CD4-positive, alpha-beta T cell treated with Interleukin-6 for 4 hours (primary cell): ENCODE measurements at regions not wholly inside any gene's neighbourhood (a gene's known extent, or its start where the extent isn't known, plus 50 kb on each side); places are given as distances from the start of the nearest gene placed in this dataset.

Experiments
- DNase-seq: peaks from one replicate; pipeline ENCODE4 v3.0.0-alpha.2; 2020; ENCODE audit warnings: mixed read lengths

DNA sequence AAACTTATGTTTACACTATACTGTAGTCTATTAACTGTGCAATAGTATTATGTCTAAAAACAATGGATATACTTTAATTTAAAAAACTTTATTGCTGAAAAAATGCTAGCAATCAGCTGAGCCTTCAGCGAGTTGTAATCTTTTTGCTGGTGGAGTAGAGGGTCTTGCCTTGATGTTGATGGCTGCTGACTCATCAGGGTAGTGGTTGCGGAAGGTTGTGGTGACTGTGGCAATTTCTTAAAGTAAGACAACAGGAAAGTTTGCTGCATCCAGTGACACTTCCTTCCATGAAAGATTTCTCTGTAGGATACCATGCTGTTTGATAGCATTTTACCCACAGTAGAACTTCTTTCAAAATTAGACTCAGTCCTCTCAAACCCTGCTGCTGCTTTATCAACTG lies 234.7 kb upstream of the CSF3R start:
- DNase-seq: no peak

DNA sequence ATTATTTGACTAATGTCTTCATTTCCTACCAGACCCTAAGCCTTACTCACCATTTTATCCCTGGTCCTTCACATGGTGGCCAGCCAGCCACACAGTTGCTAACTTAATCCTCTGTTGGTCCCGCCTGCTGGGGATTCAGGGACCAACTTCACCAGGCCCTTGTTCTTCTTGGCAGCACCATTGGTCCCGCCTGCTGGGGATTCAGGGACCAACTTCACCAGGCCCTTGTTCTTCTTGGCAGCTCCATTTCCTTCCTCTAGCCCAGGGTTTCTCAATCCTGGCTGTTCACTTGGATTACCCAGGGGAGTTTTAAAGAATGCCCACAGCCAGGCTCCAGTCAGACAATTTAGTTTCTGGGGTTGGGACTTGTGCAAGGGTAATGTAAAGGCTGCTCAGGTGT lies 233.1 kb upstream of the CSF3R start:
- DNase-seq: no peak

DNA sequence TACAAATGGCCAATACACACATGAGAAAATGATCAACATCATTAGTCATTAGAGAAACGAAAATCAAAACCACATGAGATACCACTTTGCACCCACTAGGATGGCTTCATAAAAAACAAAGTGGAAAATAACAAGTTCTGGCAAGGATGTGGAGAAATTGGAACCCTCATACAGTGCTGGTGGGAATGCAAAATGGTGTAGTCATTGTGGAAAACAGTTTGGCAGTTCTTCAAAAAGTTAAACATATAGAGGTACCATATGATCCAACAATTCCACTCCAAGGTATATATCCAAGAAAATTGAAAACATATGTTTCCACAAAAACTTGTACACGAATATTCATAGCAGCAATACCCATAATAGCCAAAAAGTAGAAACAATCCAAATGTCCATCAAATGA lies 231.6 kb upstream of the CSF3R start:
- DNase-seq: no peak

DNA sequence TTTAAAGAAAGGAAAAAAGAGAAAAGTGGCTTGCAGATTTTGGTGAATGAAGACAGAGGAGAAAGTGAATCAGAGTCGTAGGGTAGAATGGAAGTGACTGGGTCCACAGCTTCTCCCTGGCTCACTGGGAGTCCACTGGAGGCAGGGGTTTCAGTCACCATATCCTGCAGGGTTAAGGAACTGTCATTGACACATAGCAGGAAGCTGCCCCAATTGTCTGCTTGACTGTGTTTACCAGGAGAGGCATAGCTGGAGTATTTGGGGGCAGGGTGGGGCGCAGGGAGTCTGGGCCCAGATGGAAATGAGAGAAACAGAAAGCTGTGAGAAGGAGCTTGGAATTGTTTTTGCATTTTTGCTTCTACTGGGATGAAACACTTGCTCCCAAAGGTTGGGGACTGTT lies 228.8 kb upstream of the CSF3R start:
- no peak for DNase-seq

DNA sequence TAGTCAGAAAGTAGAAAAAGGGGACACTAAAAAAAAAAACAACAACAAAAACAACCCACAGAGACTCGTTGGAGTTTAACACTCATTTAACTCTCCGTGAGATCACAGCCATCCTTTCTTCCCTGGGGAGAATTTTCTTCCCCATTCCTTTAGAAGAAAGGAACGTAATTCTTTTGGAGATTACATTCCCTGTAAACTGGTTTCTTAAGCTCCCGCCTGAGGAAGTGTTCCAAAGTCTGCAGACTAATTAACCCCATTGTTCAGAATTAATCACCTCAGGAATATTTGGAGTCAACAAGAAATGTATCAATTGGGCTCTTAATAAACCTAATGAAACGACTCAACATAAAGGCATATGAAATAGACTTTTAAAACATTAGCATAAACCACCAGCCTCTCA lies 228.2 kb upstream of the CSF3R start:
- DNase-seq: no peak

DNA sequence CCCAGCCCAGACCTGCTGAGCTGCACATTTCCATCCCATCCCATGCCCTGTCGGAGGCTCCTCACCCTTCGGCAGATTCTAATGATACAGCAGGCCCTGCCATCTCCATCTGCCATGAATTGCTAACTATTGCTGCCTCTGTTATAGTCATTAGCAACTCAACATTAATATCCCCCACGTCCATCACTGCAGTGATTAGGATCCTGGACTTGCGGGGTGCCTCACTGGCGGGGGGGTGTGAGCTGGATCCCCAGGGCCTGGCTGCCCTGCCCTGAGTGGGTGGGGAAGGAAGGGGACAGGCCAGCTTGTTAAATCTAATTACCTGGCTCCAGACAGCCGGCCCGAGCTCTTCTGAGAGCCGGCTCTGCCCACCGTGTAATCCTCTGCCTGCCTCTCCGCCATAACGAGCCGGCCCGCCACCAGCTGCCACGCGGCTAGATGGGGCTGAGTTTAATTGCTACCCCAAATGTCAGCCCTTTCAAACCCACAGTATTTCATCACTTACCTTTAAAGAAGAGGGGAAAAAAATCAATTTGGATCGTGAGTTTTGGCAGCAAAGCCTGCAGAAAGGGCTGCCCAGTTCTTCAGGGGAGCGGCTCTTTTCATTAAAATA lies 227.3 kb upstream of the CSF3R start:
- DNase-seq: no peak

DNA sequence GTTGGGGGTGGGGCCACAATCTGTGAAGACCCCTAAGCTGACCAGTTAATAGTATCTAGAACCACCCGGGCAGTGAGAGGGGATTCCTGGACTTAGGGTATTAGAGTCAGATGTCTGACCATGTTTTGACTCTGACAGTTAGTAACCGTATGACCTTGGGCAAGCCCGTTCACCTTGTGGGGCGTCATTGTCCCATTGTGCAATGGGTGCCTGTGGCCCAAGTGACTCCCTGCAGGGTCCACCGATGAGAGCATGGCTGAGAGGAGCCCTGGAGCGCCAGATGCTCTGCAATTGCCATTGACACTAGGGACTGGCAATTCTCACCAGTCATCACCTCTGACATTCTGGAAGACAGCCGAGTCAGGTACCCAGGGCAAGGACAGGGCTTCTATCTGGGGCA lies 225.9 kb upstream of the CSF3R start:
- no peak for DNase-seq

DNA sequence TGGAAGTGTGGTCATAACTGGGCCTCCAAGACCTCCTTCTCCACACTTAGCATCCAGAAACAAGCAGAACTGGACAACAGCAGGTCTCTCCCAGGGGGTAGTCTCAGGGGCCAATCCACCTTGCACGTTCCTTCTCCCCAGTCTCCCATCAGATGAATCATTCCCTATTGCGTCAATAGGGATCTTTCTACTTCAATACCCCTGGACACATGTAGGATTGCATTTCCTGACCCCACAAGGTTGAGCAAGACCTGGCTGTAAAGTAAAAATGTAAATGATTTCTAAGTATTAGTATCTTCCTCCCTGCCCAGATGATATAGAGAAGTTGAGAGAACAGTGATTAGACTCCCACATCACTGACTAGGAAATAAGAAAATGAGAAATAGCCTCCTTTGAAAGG lies 224.5 kb upstream of the CSF3R start:
- DNase-seq: no peak

DNA sequence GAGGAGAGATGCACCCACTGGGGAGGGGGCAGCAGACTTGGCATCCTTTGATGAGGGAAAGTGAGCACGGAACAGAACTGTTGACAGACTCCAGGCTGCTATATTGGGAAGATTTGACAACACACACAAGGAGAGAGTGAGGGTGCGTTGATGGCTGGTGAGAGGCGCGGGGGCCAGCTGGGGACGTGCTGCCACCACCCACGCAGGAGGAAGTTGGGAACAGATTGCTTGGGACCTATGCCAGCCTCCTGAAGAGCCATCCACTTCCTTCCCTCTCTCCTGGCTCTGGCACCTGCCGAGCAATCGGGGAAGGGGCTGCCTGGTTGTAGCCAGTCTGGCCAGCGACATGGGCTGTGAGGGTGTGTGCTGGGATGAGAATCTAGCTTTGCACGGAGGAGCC lies 223.7 kb upstream of the CSF3R start:
- DNase-seq: no peak

DNA sequence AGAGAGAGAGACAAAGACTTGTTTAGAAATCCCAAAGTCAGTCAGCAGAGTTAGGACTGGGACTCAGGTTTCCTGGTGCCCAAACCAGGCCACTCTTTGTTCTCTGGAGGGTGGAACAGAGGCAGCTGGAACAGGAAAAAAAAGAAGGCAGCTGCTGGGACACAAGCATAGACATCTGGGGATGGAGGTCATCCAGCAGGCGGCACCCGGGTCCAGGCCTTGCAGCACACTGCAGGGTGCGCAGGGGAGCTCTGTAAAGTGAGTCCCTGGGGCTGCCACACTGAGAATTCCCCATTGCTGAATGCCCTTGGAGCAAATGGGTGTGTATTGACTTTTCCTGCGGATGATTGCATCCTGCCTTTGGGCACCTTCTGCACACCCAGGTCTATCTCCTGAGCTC lies 222.9 kb upstream of the CSF3R start:
- DNase-seq: no peak

DNA sequence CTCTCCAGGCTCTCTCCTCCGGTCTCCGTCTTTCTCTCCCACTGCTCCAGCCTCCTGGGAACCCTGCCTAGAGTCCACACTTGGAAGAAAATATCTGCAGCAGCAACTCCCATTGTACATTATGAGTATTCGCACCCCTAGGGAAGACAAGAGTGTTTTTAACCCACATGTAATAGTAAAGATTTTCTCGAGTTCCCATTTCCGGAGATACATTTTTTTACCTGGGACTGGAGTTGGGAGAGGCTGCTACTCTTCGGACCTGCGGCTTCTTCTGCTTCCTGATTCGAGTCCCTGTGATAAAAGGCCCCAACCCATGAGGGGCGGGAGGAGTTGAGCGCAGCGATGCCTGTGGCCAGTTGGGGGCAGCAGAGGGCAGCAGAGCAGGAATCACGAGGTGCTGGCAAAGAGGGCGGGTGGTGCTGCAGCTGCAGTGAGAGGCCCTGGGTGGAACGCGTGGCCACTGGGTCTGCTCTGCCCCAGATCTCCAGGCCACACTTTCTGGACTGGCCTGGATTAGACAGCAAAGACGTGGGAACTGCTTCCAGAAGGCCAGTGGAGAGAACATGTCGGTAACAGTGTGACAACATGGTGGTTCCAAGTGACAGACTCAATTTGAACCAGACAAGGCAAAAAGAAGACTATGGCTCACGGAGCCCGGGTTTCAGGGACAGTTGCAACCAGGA lies 221.0 kb upstream of the CSF3R start:
- peak; percentile 47 for DNase-seq

DNA sequence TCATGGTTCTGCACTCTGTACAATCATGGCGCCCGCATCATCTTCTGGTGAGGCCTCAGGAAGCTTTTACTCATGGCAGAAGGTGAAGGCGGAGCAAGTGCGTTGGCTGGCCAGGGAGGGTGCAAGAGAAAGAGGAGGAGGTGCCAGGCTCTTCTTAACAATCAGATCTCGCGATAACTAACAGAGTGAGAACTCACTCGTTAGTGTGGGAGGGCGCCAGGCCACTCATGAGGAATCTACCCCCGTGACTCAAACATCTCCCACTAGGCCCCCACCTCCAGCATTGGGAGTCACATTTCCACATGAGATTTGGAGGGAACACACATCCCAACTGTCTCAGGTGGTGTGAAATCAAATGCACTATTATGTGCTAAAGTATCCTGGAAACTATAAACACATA lies 220.2 kb upstream of the CSF3R start:
- no peak for DNase-seq

DNA sequence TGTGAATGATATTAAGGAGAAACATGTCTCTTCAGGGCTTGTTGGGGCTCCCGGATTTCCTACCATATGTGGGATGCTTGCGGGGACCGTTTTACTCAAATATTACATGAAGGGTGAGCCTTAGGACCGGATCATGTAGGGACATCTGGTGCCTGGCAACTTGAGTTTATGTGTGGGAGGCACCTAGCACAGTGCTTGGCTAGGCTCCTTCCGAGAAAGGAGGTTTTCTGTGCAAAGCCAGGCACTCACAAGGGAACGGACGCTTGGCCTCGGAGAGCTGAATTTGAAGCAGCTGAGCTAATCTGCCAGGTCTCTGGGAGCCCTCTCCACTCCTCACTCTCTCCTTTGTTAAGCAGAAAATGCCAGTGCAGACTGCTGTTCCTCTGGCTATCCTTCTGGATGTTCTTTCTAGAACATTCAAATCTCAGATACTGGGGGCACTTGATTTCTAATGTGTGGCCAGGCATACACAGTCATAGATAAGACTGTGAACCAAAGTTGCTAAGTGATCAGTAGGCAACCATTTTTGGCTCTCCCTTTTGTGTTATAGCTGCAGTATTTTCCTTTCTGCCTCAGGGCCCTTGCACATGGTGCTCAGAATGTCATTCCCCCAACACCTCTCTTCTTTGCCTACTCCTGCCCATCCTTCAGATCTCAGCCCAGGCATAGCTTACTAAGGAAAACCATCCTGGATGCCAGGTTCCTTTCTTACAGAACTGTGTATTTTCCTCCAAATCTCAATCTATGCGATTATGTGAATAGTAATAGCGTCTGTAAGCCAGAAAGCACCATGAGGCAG lies 216.6 kb upstream of the CSF3R start:
- no peak for DNase-seq

DNA sequence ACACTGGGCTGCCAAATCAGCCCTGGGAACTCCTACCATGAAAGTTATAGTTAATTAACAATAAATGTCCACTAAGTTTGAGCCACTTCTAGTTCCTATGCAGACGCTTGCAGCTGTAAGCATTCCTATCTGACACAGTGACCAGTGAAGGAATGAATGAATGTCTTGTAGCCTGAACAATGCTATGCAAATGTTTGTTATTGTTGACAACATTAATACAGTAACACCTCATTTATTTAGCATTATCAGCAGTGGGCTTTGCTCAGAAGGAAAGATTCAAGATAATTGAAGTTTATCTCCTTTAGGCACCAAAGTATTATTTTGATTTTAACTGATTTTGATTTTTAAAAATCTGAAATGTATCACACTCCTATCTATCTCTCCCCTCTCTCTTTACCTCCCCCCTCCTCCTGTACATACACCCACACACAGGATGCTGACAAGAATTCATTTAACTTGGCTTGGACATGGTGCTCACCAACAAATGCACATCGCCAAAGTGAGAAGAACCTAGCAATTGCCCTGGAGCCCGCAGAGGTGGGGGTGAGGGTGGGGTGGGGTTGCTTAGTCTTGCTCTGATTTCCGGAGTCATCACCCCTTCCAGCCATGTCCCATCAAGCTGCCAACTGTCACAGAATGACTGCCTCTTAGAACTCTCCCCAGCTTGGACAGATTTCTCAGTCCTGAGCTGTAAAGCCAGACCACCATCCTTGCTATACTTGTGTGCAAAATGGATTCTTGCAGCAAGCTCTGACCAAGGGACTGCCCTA lies 215.3 kb upstream of the CSF3R start:
- no peak for DNase-seq

DNA sequence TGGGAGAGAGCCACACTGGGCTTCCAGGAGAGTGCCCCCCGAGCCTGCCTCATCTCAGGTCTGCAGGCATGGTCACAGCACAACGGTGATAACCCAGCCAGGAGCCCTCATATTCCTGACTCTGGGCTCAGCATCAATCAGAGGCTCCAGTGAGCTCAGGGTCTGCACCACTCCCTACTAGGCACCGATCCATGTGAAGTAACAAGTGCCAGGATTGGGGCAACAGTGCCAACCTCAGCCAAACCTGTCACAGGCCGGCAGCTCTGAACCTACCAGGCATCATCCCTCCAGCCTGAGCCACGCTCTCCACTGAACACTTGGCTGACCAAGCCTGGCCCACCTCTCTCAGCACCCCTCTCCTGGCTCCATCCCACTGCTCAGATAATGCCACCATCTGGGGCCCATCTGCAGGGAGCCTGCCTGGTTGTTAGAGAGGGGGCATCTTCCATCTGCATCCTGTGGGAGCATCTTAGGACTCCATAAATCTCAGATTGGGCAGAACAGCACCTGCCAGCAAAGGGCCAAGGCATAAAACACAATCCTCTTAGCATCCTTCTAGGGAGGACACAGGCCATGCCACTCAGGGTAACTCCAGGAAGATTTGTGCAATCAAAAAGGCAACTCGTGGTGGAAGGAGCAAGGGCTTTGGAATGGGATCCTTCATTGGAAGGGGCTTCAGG lies 213.7 kb upstream of the CSF3R start:
- DNase-seq: no peak

DNA sequence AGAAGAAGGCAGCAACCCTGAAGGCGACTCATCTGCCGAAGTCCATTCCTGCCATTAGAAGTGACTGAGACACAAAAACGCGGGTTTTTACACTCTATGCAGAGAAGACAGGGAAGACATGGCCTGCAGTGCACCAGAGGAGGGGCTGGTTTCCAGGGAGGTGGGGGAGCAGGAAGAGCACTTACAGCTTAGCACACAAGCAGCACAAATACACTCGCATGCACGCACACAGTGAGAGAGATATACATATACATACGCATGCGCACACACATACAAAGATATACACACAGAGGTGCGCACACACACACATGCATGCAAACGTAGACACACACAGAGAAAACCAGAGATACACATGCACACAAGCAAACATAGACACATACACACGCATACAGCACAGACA lies 210.9 kb upstream of the CSF3R start:
- DNase-seq: no peak

DNA sequence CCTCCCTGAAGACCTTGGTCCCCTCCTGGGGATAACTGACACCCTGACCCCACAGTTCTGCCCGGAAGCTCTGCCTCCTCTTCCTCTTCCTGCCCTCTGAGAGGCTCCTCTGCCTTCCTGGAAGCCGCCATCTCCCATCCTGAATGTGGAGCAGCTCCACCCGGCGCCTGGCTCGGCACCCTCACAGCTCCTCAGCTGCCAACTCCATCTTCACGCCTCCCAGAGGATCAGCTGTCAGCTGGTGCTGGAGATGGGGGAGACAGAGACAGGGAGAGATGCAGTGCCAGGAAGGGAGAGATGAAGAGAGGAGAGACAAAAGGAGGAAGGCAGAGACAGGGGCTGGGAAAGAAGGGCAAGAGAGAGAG lies 210.4 kb upstream of the CSF3R start:
- DNase-seq: no peak

DNA sequence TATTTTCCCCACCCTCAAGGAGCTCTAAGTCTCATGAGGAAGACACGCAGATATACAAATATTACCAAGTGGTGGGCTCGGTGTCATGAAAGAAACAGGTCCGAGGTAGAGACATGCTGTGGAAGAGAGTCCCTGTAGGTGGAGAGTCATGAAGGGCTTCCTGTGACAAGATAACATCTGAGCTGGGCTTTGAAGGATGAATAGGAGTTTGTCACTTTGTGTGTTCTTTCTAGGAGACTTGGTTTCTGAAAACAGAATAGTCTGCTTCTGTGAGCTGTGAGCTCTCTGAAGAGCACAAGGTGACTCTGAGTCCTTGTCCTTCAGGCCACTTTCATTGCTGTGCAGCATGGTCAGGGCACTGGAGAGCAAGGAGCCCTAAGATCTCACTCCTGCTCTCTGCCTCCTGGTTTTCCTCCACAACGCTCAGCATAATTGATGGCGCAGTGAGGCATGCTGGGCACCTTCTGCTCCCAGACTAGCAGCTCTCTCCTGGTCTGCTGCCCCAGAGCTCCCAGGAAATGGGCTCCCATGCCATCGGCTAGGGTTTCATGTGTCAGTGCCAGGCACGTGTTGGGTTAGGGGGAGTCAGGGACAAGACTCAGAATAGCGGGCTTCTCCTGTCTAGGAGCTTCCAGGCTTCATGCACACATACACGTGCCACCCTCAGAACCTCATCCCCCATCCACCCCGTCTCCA lies 209.9 kb upstream of the CSF3R start:
- DNase-seq: no peak

DNA sequence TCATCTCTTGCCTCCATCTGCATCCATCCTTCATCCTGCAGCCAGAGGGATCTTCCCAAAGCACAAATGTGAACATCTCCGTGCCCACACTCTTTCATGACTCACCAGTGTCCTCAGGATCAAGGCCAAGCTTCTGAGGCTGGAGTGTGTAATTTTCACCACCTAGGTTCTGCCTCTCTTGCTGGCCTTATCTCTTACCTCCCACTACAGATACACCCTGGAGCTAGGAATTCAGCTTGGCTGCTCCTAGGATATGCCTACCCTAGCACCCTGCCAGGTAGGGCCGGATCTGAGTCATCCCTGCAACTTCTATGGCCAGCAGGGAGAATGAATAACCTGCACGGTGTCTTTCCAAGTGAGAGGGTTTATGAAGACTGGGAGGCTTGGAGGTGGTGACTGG lies 208.7 kb upstream of the CSF3R start:
- DNase-seq: no peak

DNA sequence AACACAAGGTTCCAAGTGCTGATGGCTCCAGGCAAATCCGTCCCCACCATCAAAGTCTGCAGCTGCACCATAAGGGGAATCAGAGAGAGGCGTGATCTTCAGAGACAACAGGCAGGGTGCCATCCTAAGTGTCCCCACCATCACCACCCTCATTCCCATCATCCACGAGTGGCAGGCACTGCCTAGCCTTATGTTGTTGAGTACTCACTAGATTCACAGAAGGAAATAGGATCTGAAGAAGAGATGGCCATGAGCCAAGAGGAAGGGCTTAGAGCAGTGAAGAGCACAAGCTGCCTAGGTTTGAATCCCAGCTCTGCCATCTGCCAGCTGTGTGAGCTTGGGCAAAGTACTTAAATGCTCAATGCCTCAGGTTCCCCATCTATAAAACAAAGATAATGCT lies 207.3 kb upstream of the CSF3R start:
- DNase-seq: no peak

DNA sequence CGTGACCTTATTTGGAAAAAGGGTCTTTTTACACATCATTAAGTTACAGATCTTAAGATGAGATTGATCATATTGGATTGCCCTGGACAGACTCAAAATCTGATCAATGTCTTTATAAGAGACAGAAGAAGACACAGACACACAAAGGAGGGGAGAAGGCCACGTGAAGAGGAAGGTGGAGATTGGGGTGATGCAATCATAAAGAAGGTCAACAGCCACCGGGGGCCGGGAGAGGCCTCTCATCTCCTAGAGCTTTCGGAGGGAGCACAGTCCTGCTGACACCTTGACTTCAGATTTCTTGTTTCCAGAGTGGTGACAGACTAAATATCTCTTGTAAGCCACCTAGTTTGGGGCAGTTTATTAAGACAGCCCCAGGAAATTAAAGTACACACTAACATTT lies 204.6 kb upstream of the CSF3R start:
- no peak for DNase-seq

DNA sequence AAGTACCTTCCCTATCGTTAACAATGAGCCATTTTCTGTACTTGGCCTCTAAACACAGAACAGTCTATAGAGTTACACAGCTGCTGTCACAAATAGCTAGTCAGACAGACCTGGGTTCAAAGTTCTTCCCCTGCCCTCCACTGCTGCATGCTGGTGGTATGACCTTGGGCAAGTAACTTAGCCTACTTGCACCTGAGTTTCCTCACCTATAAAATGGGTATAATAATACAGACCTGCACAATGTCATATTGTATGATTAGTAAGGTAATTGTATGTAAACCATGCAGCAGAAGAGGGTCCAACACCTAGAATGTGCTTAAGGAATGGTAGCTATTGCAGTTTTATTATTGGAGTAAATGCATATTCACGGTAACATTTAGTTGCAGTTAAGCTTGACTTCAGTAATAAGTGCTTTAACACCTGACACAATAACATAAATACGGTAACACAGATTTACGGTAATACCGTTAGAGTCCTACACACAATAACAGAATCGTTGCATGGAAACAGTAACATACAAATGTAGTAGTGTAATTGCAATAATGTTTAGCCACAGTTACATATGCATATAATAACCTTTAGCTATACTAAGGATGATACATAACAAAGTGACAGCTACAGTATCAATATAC lies 193.3 kb upstream of the CSF3R start:
- no peak for DNase-seq
